ENCODE measurements at regions not wholly inside any gene's neighbourhood (a gene's known extent, or its start where the extent isn't known, plus 50 kb on each side); places are given as distances from the start of the nearest gene placed in this dataset.

- TF ChIP-seq SP1 (IDR thresholded peaks at IDR 0.05), result no peak
- no peak for TF ChIP-seq JUND (IDR thresholded peaks at IDR 0.05)
- no peak for TF ChIP-seq YY1 (IDR thresholded peaks at IDR 0.05)
- no peak for TF ChIP-seq HNF4A (conservative IDR thresholded peaks at IDR 0.05)
- TF ChIP-seq FOXA2 (IDR thresholded peaks at IDR 0.05), result no peak
- no peak for TF ChIP-seq RAD21 (IDR thresholded peaks at IDR 0.05)
Measured at GRCh38 chr7:22611758-22612079, 111.7 kb upstream of the STEAP1B start (continued).

GRCh38 chr7:22610951-22611757 is 111.2 kb upstream of the STEAP1B start:
- no peak overlapping the region for H3K27ac ChIP-seq (ENCODE audit: low read depth in 1 of 2, low read length in 2 of 2)
- WGBS, result 78% methylated on average over 3 of the region's 3 CpGs
- H3K9me3 ChIP-seq (ENCODE audit: control insufficient read depth in 4 of 4, low read length in 3 of 4), result no peaks in the 10 kb centered on the region
- no peak for DNase-seq (ENCODE audit: low spot score)
- no peak overlapping the region for H3K9ac ChIP-seq (ENCODE audit: low read depth in 1 of 2, low read length in 2 of 2)
- H3K36me3 ChIP-seq (ENCODE audit: control insufficient read depth in 4 of 4, insufficient read depth in 3 of 4, low read depth in 1 of 4, low read length in 3 of 4), result no peaks in the 10 kb centered on the region
- H3K27me3 ChIP-seq (ENCODE audit: control insufficient read depth in 4 of 4, insufficient read depth in 4 of 4, low read length in 3 of 4), result peaks cover 0 to 3% (median 0%) of the 10 kb centered on the region in 4 donors
- H3K4me1 ChIP-seq (ENCODE audit: control insufficient read depth in 4 of 4, insufficient read depth in 4 of 4, low read length in 3 of 4), result no peaks in the 10 kb centered on the region
- H3K4me3 ChIP-seq (ENCODE audit: low read depth in 1 of 3, low read length in 3 of 3), result no peak overlapping the region
- TF ChIP-seq HNF4A (conservative IDR thresholded peaks at IDR 0.05), result no peak
- TF ChIP-seq NR2F2 (IDR thresholded peaks at IDR 0.05), result no peak
- TF ChIP-seq REST (IDR thresholded peaks at IDR 0.05), result no peak
- TF ChIP-seq FOXA1 (IDR thresholded peaks at IDR 0.05), result no peak

- Histone ChIP-seq H3K36me3 (ENCODE audit: control insufficient read depth in 4 of 4, insufficient read depth in 3 of 4, low read depth in 1 of 4, low read length in 3 of 4) (no peaks in the 10 kb centered on the region), H3K27me3 (ENCODE audit: control insufficient read depth in 4 of 4, insufficient read depth in 4 of 4, low read length in 3 of 4) (peaks cover 0 to 3% (median 0%) of the 10 kb centered on the region in 4 donors), H3K4me1 (ENCODE audit: control insufficient read depth in 4 of 4, insufficient read depth in 4 of 4, low read length in 3 of 4) (no peaks in the 10 kb centered on the region), H3K4me3 (ENCODE audit: low read depth in 1 of 3, low read length in 3 of 3) (no peak overlapping the region), H3K9me3 (ENCODE audit: control insufficient read depth in 4 of 4, low read length in 3 of 4) (no peaks in the 10 kb centered on the region), H3K27ac (ENCODE audit: low read depth in 1 of 2, low read length in 2 of 2) (no peak overlapping the region), H3K9ac (ENCODE audit: low read depth in 1 of 2, low read length in 2 of 2) (no peak overlapping the region)
- TF ChIP-seq SP1 (IDR thresholded peaks at IDR 0.05) (no peak), RAD21 (IDR thresholded peaks at IDR 0.05) (no peak), HNF4A (conservative IDR thresholded peaks at IDR 0.05) (no peak), HNF4G (IDR thresholded peaks at IDR 0.05) (no peak), JUND (IDR thresholded peaks at IDR 0.05) (no peak), RXRA (IDR thresholded peaks at IDR 0.05) (no peak), NR2F2 (IDR thresholded peaks at IDR 0.05) (no peak), ZBTB33 (IDR thresholded peaks at IDR 0.05) (no peak), CTCF (IDR thresholded peaks at IDR 0.05; ENCODE audit: low read depth, low read length, missing input control) (no peak), YY1 (IDR thresholded peaks at IDR 0.05) (no peak), GABPA (IDR thresholded peaks at IDR 0.05 in 1 of 2, conservative IDR thresholded peaks at IDR 0.05 in 1 of 2) (no peak), EGR1 (IDR thresholded peaks at IDR 0.05; ENCODE audit: low read depth in 2 of 2) (no peak), FOXA2 (IDR thresholded peaks at IDR 0.05) (no peak), FOXA1 (IDR thresholded peaks at IDR 0.05) (no peak), ATF3 (IDR thresholded peaks at IDR 0.05) (no peak)
- 91% methylated on average over 3 of the region's 3 CpGs for WGBS
- no peak for DNase-seq (ENCODE audit: low spot score)
Measured at GRCh38 chr7:22610263-22610662, 110.3 kb upstream of the STEAP1B start.

All from liver (tissue), 8 donors.